SK-N-SH (cell line): ENCODE measurements at regions not wholly inside any gene's neighbourhood (a gene's known extent, or its start where the extent isn't known, plus 50 kb on each side); places are given as distances from the start of the nearest gene placed in this dataset.

Source experiments
- CTCF ChIA-PET: fragments of 300-600, 350-600 bp; formaldehyde crosslinking; extraction: SDS; loops from one replicate; lab custom pipeline; 2021; lab: Yijun Ruan, JAX
- POLR2A ChIA-PET: fragments of 350-600 bp; sonication (Branson Sonifier 250); formaldehyde crosslinking; extraction: SDS; loops from one replicate; lab custom pipeline; 2020; ENCODE audit warnings: antibody characterized with exemption, inconsistent platforms; lab: Yijun Ruan, JAX
- DNase-seq: peaks from one replicate; pipeline ENCODE4 v3.0.0; 2012
- H2AFZ ChIP-seq: fragments of 200-600 bp; sonication (generic); 2 replicates; pipeline ENCODE4 v1.8.1; 2016; ENCODE audit warnings: antibody characterized with exemption, mild to moderate bottlenecking, low read depth
- H3F3A ChIP-seq: fragments of 200-600 bp; sonication (generic); replicated peaks from 2 replicates; pipeline ENCODE3; 2016; ENCODE audit warnings: antibody characterized with exemption, mild to moderate bottlenecking; ENCODE audit not compliant: insufficient read depth
- H3K27ac ChIP-seq, 2 experiments: fragments of 200-500 bp in 1 of 2; fragments of 200-600 bp in 1 of 2; sonication (Bioruptor generic) in 1 of 2; sonication (generic), shearing (Covaris generic) in 1 of 2; 2 replicates each; pipeline versions ENCODE4 v1.5.1 to v1.6.1; 2014 to 2016; ENCODE audit warnings: low read depth in 2 of 2, inconsistent platforms in 1 of 2, low read length in 1 of 2, mild to moderate bottlenecking in 1 of 2, mixed read lengths in 1 of 2
- H3K27me3 ChIP-seq: fragments of 200-600 bp; sonication (generic), shearing (Covaris generic); 2 replicates; pipeline ENCODE4 v1.6.1; 2016; ENCODE audit warnings: mixed run types; ENCODE audit not compliant: insufficient read depth
- H3K36me3 ChIP-seq, 2 experiments: fragments of 200-500 bp in 1 of 2; fragments of 200-600 bp in 1 of 2; sonication (Bioruptor generic) in 1 of 2; sonication (generic) in 1 of 2; replicated peaks in 1 of 2; 2 replicates each; pipeline versions ENCODE3 to v1.5.1; 2014 to 2016; ENCODE audit warnings: low read length in 1 of 2, mild to moderate bottlenecking in 1 of 2; ENCODE audit not compliant: insufficient read depth in 2 of 2, control insufficient read depth in 1 of 2
- H3K4me1 ChIP-seq, 2 experiments: fragments of 200-500 bp in 1 of 2; fragments of 200-600 bp in 1 of 2; sonication (Bioruptor generic) in 1 of 2; sonication (generic), shearing (Covaris generic) in 1 of 2; 2 replicates each; pipeline versions ENCODE4 v1.5.1 to v1.6.1; 2014 to 2016; ENCODE audit warnings: low read depth in 1 of 2, low read length in 1 of 2, mixed run types in 1 of 2; ENCODE audit not compliant: insufficient read depth in 2 of 2, control insufficient read depth in 1 of 2
- H3K4me2 ChIP-seq: fragments of 200-600 bp; sonication (generic), shearing (Covaris generic); 2 replicates; pipeline ENCODE4 v1.6.1; 2017; ENCODE audit warnings: mixed run types
- H3K4me3 ChIP-seq, 2 experiments: fragments of 200-500 bp in 1 of 2; fragments of 200-600 bp in 1 of 2; sonication (Bioruptor generic) in 1 of 2; sonication (generic), shearing (Covaris generic) in 1 of 2; 2 replicates each; pipeline versions ENCODE4 v1.5.1 to v1.8.1; 2014 to 2016; ENCODE audit warnings: low read depth in 2 of 2, inconsistent platforms in 1 of 2, low read length in 1 of 2, mild to moderate bottlenecking in 1 of 2, mixed read lengths in 1 of 2, moderate library complexity in 1 of 2
- H3K79me2 ChIP-seq: fragments of 200-600 bp; sonication (generic); 2 replicates; pipeline ENCODE4 v1.8.1; 2017; ENCODE audit warnings: mild to moderate bottlenecking; ENCODE audit not compliant: insufficient read depth
- H3K9ac ChIP-seq: fragments of 200-600 bp; sonication (generic); 2 replicates; pipeline ENCODE4 v1.6.1; 2017; ENCODE audit warnings: mixed run types
- H3K9me2 ChIP-seq: fragments of 200-600 bp; sonication (generic); 2 replicates; pipeline ENCODE4 v1.6.1; 2017; ENCODE audit warnings: mixed run types
- H3K9me3 ChIP-seq: fragments of 200-600 bp; sonication (generic); 2 replicates; pipeline ENCODE4 v1.6.1; 2017; ENCODE audit warnings: mixed run types, mild to moderate bottlenecking, moderate library complexity
- H4K20me1 ChIP-seq: fragments of 200-600 bp; sonication (generic); 2 replicates; pipeline ENCODE4 v1.6.1; 2017; ENCODE audit warnings: mild to moderate bottlenecking, mixed run types; ENCODE audit not compliant: insufficient read depth
- CHD2 ChIP-seq: fragments of 150-350 bp; IDR thresholded peaks from 2 replicates; pipeline ENCODE4 v1.6.1; 2018; ENCODE audit warnings: low read length; ENCODE audit not compliant: partially characterized antibody
- CTCF ChIP-seq: fragments of 200-600 bp; sonication (generic); IDR thresholded peaks from 2 replicates; pipeline ENCODE4 v1.6.1; 2017; ENCODE audit warnings: antibody characterized with exemption, mild to moderate bottlenecking, moderate library complexity
- ELF1 ChIP-seq: IDR thresholded peaks from 2 replicates; pipeline ENCODE4 v1.4.0; 2012
- EP300 ChIP-seq, 2 experiments: IDR thresholded peaks; 2 replicates each; pipeline versions ENCODE4 v1.4.0 to v1.6.1; 2012; ENCODE audit warnings: borderline replicate concordance in 1 of 2, low read depth in 1 of 2, low read length in 1 of 2
- EZH2phosphoT487 ChIP-seq: fragments of 200-600 bp; sonication (generic); IDR thresholded peaks from 2 replicates; pipeline ENCODE4 v1.6.1; 2017; ENCODE audit warnings: low read depth, mixed run types, mild to moderate bottlenecking, antibody characterized with exemption, moderate library complexity, borderline replicate concordance
- GABPA ChIP-seq: IDR thresholded peaks from 2 replicates; pipeline ENCODE4 v1.4.0; 2012; ENCODE audit warnings: low read depth, mild to moderate bottlenecking
- GATA2 ChIP-seq: sonication (generic); formaldehyde crosslinking; IDR thresholded peaks from 2 replicates; pipeline ENCODE4 v1.5.0; 2020; ENCODE audit warnings: mild to moderate bottlenecking, missing genetic modification reagents
- IRF3 ChIP-seq: fragments of 150-350 bp; IDR thresholded peaks from 2 replicates; pipeline ENCODE4 v1.6.1; 2016; ENCODE audit warnings: mild to moderate bottlenecking, low read depth, low read length
- MXI1 ChIP-seq: IDR thresholded peaks from 2 replicates; pipeline ENCODE4 v1.6.1; 2012; ENCODE audit warnings: mild to moderate bottlenecking, low read depth, low read length, improper control_type of control experiment
- NRF1 ChIP-seq: IDR thresholded peaks from 2 replicates; pipeline ENCODE4 v1.6.1; 2012; ENCODE audit warnings: low read depth, mild to moderate bottlenecking, low read length
- POLR2AphosphoS5 ChIP-seq: IDR thresholded peaks from 2 replicates; pipeline ENCODE4 v1.6.1; 2012; ENCODE audit warnings: low read depth, low read length
- RCOR1 ChIP-seq: fragments of 150-350 bp; IDR thresholded peaks from 2 replicates; pipeline ENCODE4 v1.6.1; 2017; ENCODE audit warnings: antibody characterized with exemption, low read length
- RXRA ChIP-seq: IDR thresholded peaks from 2 replicates; pipeline ENCODE4 v1.4.0; 2012; ENCODE audit warnings: low read depth, mild to moderate bottlenecking, borderline replicate concordance
- SIN3A ChIP-seq: IDR thresholded peaks from 2 replicates; pipeline ENCODE4 v1.6.1; 2012; ENCODE audit warnings: low read depth, mild to moderate bottlenecking, low read length, moderate library complexity, borderline replicate concordance
- TAF1 ChIP-seq: IDR thresholded peaks from 2 replicates; pipeline ENCODE4 v1.6.1; 2012; ENCODE audit warnings: low read depth, mild to moderate bottlenecking, low read length, moderate library complexity, borderline replicate concordance
- TCF12 ChIP-seq: IDR thresholded peaks from 2 replicates; pipeline ENCODE4 v1.4.0; 2012
- WGBS: methylation state at CpG from one replicate; pipeline ENCODE4 v1.1.6; 2017; ENCODE audit warnings: low lambda C conversion rate; 5-methylcytosine and 5-hydroxymethylcytosine counted together
- TF ChIP-seq, protein P1 (sequence below): IDR thresholded peaks from 2 replicates; pipeline ENCODE4 v1.4.0; 2012; ENCODE audit warnings: low read depth, borderline replicate concordance
- TF ChIP-seq, protein P2 (sequence below): IDR thresholded peaks from 2 replicates; pipeline ENCODE4; 2012
- TF ChIP-seq, protein P3 (sequence below): IDR thresholded peaks from 2 replicates; pipeline ENCODE4 v1.4.0; 2012; ENCODE audit warnings: low read depth, borderline replicate concordance

- Histone ChIP-seq H3K79me2 (no peaks in the 10 kb centered on the region), H3F3A (peaks cover 32% of the 10 kb centered on the region), H2AFZ (no peak overlapping the region), H3K27ac (peak overlapping the region in 1 of 2 experiments; percentile 92; a peak in 2 of 4 replicates), H3K4me1 (peaks cover 0 to 27% of the 10 kb centered on the region in 2 experiments; a peak in 3 of 4 replicates), H4K20me1 (no peaks in the 10 kb centered on the region), H3K4me3 (no peak overlapping the region), H3K27me3 (no peaks in the 10 kb centered on the region), H3K9me2 (no peaks in the 10 kb centered on the region), H3K9me3 (no peaks in the 10 kb centered on the region), H3K9ac (peak overlapping the region; percentile 53), H3K36me3 (no peaks in the 10 kb centered on the region), H3K4me2 (peak overlapping the region; percentile 51; the same call in 1 of the 2 replicates)
- WGBS, result 81% methylated on average over 6 of the region's 6 CpGs
- no peak for DNase-seq
- CTCF ChIA-PET, result interaction anchor here (0.6 to 1.1 kb wide), 4 partner anchors 14 to 176 kb away, joined by 3 read pairs; no protein-coding TSS in a partner anchor
- no peak for TF ChIP-seq POLR2AphosphoS5
- TF ChIP-seq MXI1, result no peak
- TF ChIP-seq GABPA, result no peak
- no peak for TF ChIP-seq TAF1
- TF ChIP-seq SIN3A, result no peak
- TF ChIP-seq, protein P1, sequence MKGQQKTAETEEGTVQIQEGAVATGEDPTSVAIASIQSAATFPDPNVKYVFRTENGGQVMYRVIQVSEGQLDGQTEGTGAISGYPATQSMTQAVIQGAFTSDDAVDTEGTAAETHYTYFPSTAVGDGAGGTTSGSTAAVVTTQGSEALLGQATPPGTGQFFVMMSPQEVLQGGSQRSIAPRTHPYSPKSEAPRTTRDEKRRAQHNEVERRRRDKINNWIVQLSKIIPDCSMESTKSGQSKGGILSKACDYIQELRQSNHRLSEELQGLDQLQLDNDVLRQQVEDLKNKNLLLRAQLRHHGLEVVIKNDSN, result no peak
- TF ChIP-seq, protein P2, sequence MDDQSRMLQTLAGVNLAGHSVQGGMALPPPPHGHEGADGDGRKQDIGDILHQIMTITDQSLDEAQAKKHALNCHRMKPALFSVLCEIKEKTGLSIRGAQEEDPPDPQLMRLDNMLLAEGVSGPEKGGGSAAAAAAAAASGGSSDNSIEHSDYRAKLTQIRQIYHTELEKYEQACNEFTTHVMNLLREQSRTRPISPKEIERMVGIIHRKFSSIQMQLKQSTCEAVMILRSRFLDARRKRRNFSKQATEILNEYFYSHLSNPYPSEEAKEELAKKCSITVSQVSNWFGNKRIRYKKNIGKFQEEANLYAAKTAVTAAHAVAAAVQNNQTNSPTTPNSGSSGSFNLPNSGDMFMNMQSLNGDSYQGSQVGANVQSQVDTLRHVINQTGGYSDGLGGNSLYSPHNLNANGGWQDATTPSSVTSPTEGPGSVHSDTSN, result no peak
- TF ChIP-seq CHD2, result no peak
- no peak for TF ChIP-seq TCF12
- no peak for TF ChIP-seq IRF3
- no peak for TF ChIP-seq NRF1
- no peak for TF ChIP-seq EZH2phosphoT487
- TF ChIP-seq, protein P3, sequence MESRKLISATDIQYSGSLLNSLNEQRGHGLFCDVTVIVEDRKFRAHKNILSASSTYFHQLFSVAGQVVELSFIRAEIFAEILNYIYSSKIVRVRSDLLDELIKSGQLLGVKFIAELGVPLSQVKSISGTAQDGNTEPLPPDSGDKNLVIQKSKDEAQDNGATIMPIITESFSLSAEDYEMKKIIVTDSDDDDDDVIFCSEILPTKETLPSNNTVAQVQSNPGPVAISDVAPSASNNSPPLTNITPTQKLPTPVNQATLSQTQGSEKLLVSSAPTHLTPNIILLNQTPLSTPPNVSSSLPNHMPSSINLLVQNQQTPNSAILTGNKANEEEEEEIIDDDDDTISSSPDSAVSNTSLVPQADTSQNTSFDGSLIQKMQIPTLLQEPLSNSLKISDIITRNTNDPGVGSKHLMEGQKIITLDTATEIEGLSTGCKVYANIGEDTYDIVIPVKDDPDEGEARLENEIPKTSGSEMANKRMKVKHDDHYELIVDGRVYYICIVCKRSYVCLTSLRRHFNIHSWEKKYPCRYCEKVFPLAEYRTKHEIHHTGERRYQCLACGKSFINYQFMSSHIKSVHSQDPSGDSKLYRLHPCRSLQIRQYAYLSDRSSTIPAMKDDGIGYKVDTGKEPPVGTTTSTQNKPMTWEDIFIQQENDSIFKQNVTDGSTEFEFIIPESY, result no peak
- TF ChIP-seq GATA2 (CRISPR knock-in tag), result no peak
- TF ChIP-seq ELF1, result no peak
- no peak for TF ChIP-seq EP300 (IDR thresholded peaks at IDR 0.05; ENCODE audit: borderline replicate concordance in 1 of 2, low read depth in 1 of 2, low read length in 1 of 2)
- TF ChIP-seq RXRA, result no peak
- TF ChIP-seq RCOR1, result no peak
- TF ChIP-seq CTCF, result no peak
- POLR2A ChIA-PET, result interaction anchor here (0.7 kb wide), 1 partner anchor 145 kb away, joined by 8 read pairs; no protein-coding TSS in a partner anchor
Observed at GRCh38 chr14:50037852-50038251, 78.5 kb downstream of the VCPKMT start.
